Glutamatergic neuron (in vitro differentiated cells): ENCODE measurements at regions not wholly inside any gene's neighbourhood (a gene's known extent, or its start where the extent isn't known, plus 50 kb on each side); places are given as distances from the start of the nearest gene placed in this dataset.

Experiments
- DNase-seq: peaks from one replicate; pipeline ENCODE4 v3.0.0; 2022
- H3K27ac Mint-ChIP-seq: one replicate; pipeline ENCODE4 v1.8.0; 2020; ENCODE audit warnings: mild to moderate bottlenecking, mixed read lengths, inconsistent platforms; ENCODE audit not compliant: unreplicated experiment
- H3K27me3 Mint-ChIP-seq: one replicate; pipeline ENCODE4 v1.8.0; 2020; ENCODE audit warnings: mild to moderate bottlenecking, moderate library complexity, mixed read lengths, inconsistent platforms; ENCODE audit not compliant: unreplicated experiment
- H3K36me3 Mint-ChIP-seq: one replicate; pipeline ENCODE4 v1.8.0; 2020; ENCODE audit warnings: mild to moderate bottlenecking, mixed read lengths, inconsistent platforms; ENCODE audit not compliant: unreplicated experiment
- H3K4me1 Mint-ChIP-seq: one replicate; pipeline ENCODE4 v1.8.0; 2020; ENCODE audit warnings: mild to moderate bottlenecking, low read depth, mixed read lengths, inconsistent platforms; ENCODE audit not compliant: unreplicated experiment
- H3K4me3 Mint-ChIP-seq: one replicate; pipeline ENCODE4 v1.8.0; 2020; ENCODE audit warnings: mild to moderate bottlenecking, mixed read lengths, inconsistent platforms; ENCODE audit not compliant: unreplicated experiment
- H3K9me3 Mint-ChIP-seq: one replicate; pipeline ENCODE4 v1.8.0; 2020; ENCODE audit warnings: mild to moderate bottlenecking, moderate library complexity, mixed read lengths, inconsistent platforms; ENCODE audit not compliant: unreplicated experiment
- CTCF ChIP-seq: fragments of 200-600 bp; sonication (generic); IDR thresholded peaks from one replicate; pipeline ENCODE4 v1.5.0; 2021; ENCODE audit not compliant: partially characterized antibody, unreplicated experiment

- Mint-ChIP-seq H3K4me1 (no peaks in the 10 kb centered on the region), H3K4me3 (no peak overlapping the region), H3K27ac (no peak overlapping the region), H3K9me3 (no peaks in the 10 kb centered on the region), H3K36me3 (peaks cover 5% of the 10 kb centered on the region), H3K27me3 (peaks cover 1% of the 10 kb centered on the region)
- no peak for DNase-seq
- TF ChIP-seq CTCF: no peak
Measured at GRCh38 chr18:39371996-39372395, 1806.4 kb upstream of the CELF4 start.

GRCh38 chr18:39366656-39367055 is 1801.1 kb upstream of the CELF4 start:
- Mint-ChIP-seq H3K27me3 (no peaks in the 10 kb centered on the region), H3K36me3 (no peaks in the 10 kb centered on the region), H3K9me3 (no peaks in the 10 kb centered on the region), H3K4me3 (no peak overlapping the region), H3K27ac (no peak overlapping the region), H3K4me1 (no peaks in the 10 kb centered on the region)
- no peak for DNase-seq
- TF ChIP-seq CTCF: no peak

- H3K4me1 Mint-ChIP-seq: no peaks in the 10 kb centered on the region
- H3K36me3 Mint-ChIP-seq: no peaks in the 10 kb centered on the region
- H3K27me3 Mint-ChIP-seq: no peaks in the 10 kb centered on the region
- H3K9me3 Mint-ChIP-seq: no peaks in the 10 kb centered on the region
- no peak for DNase-seq
- no peak overlapping the region for H3K4me3 Mint-ChIP-seq
- no peak overlapping the region for H3K27ac Mint-ChIP-seq
- TF ChIP-seq CTCF: no peak
Measured at GRCh38 chr18:39365836-39366485, 1800.4 kb upstream of the CELF4 start.

GRCh38 chr18:39360072-39360471 is 1794.5 kb upstream of the CELF4 start:
- no peak for TF ChIP-seq CTCF
- Mint-ChIP-seq H3K4me3 (no peak overlapping the region), H3K27me3 (no peaks in the 10 kb centered on the region), H3K9me3 (no peaks in the 10 kb centered on the region), H3K27ac (no peak overlapping the region), H3K4me1 (peaks cover 2% of the 10 kb centered on the region), H3K36me3 (no peaks in the 10 kb centered on the region)
- no peak for DNase-seq

- no peak for DNase-seq
- no peaks in the 10 kb centered on the region for H3K36me3 Mint-ChIP-seq
- H3K27ac Mint-ChIP-seq: no peak overlapping the region
- peaks cover 2% of the 10 kb centered on the region for H3K4me1 Mint-ChIP-seq
- no peaks in the 10 kb centered on the region for H3K27me3 Mint-ChIP-seq
- TF ChIP-seq CTCF: no peak
- H3K9me3 Mint-ChIP-seq: no peaks in the 10 kb centered on the region
- no peak overlapping the region for H3K4me3 Mint-ChIP-seq
Measured at GRCh38 chr18:39359636-39360035, 1794.0 kb upstream of the CELF4 start.
